IMR-90 (cell line): ENCODE measurements at regions not wholly inside any gene's neighbourhood (a gene's known extent, or its start where the extent isn't known, plus 50 kb on each side); places are given as distances from the start of the nearest gene placed in this dataset.

ENCODE experiments used
- ATAC-seq: fragments of 200-7000 bp; cut with Tn5 transposase; 2 replicates; pipeline ENCODE4 v1.9.1; 2020; ENCODE audit warnings: low read depth, mild to moderate bottlenecking, moderate library complexity
- BruUV-seq: library from RNA; stranded (reverse); fragments of 400-500 nt; replicated peaks from 2 replicates; lab custom pipeline; 2021; lab: Mats Ljungman, UMichigan
- CTCF ChIA-PET: fragments of 300-600 bp; formaldehyde crosslinking; extraction: SDS; loops from one replicate; lab custom pipeline; 2021; ENCODE audit warnings: antibody characterized with exemption; lab: Yijun Ruan, JAX
- POLR2A ChIA-PET: fragments of 300-600 bp; sonication (Branson Sonifier 250); formaldehyde crosslinking; loops from one replicate; lab custom pipeline; 2022; ENCODE audit warnings: antibody characterized with exemption; ENCODE audit not compliant: unreplicated experiment; lab: Charles Lee
- DNase-seq: peaks from one replicate; pipeline ENCODE4 v3.0.0; 2013
- H2AFZ ChIP-seq: replicated peaks from 2 replicates; pipeline ENCODE3; 2013; ENCODE audit warnings: low read length, mild to moderate bottlenecking; ENCODE audit not compliant: poor library complexity
- H2AK5ac ChIP-seq: 2 replicates; pipeline ENCODE4 v1.6.1; 2013; ENCODE audit warnings: low read depth, low read length, inconsistent platforms
- H2AK9ac ChIP-seq: replicated peaks from 2 replicates; pipeline ENCODE3; 2013; ENCODE audit warnings: mild to moderate bottlenecking, low read depth, low read length, moderate library complexity; ENCODE audit not compliant: poor library complexity
- H2BK120ac ChIP-seq: 2 replicates; pipeline ENCODE4 v1.6.1; 2013; ENCODE audit warnings: low read depth, low read length, inconsistent platforms
- H2BK15ac ChIP-seq: 3 replicates; pipeline ENCODE4 v1.6.1; 2013; ENCODE audit warnings: low read depth, low read length, inconsistent platforms
- H2BK20ac ChIP-seq: 2 replicates; pipeline ENCODE4 v1.6.1; 2013; ENCODE audit warnings: low read depth, mild to moderate bottlenecking, inconsistent platforms, low read length, moderate library complexity
- H2BK5ac ChIP-seq: 2 replicates; pipeline ENCODE4 v1.6.1; 2013; ENCODE audit warnings: mild to moderate bottlenecking, low read depth, low read length, inconsistent platforms; ENCODE audit not compliant: poor library complexity, severe bottlenecking
- H3K14ac ChIP-seq: replicated peaks from 2 replicates; pipeline ENCODE4 v1.6.1; 2013; ENCODE audit warnings: low read depth, low read length, inconsistent platforms
- H3K18ac ChIP-seq: 2 replicates; pipeline ENCODE4 v1.6.1; 2013; ENCODE audit warnings: low read depth, low read length, control low read depth
- H3K23ac ChIP-seq: 2 replicates; pipeline ENCODE4 v1.6.1; 2013; ENCODE audit warnings: low read depth, low read length, inconsistent platforms
- H3K27ac ChIP-seq: 2 replicates; pipeline ENCODE4 v1.5.1; 2013; ENCODE audit warnings: mild to moderate bottlenecking, control low read depth, low read length; ENCODE audit not compliant: insufficient read depth
- H3K27me3 ChIP-seq: 2 replicates; pipeline ENCODE4 v1.6.1; 2013; ENCODE audit warnings: low read length; ENCODE audit not compliant: control insufficient read depth, insufficient read depth
- H3K36me3 ChIP-seq: 2 replicates; pipeline ENCODE4 v1.6.1; 2013; ENCODE audit warnings: low read length, mixed read lengths; ENCODE audit not compliant: control insufficient read depth, insufficient read depth
- H3K4ac ChIP-seq: 2 replicates; pipeline ENCODE4 v1.6.1; 2013; ENCODE audit warnings: low read depth, low read length, inconsistent platforms
- H3K4me1 ChIP-seq: 2 replicates; pipeline ENCODE4 v1.6.1; 2013; ENCODE audit warnings: low read length, mixed read lengths; ENCODE audit not compliant: control insufficient read depth, insufficient read depth
- H3K4me2 ChIP-seq: 2 replicates; pipeline ENCODE4 v1.6.1; 2013; ENCODE audit warnings: low read depth, mild to moderate bottlenecking, control low read depth, low read length, moderate library complexity
- H3K4me3 ChIP-seq: 2 replicates; pipeline ENCODE4 v1.5.1; 2013; ENCODE audit warnings: low read depth, mild to moderate bottlenecking, control low read depth, low read length, moderate library complexity; ENCODE audit not compliant: insufficient read depth
- H3K56ac ChIP-seq: 2 replicates; pipeline ENCODE4 v1.6.1; 2013; ENCODE audit warnings: low read length, inconsistent platforms; ENCODE audit not compliant: insufficient read depth; ENCODE audit errors: extremely low read depth
- H3K79me1 ChIP-seq, 2 experiments: 2 replicates each; pipeline ENCODE4 v1.6.1; 2013; ENCODE audit warnings: low read length in 2 of 2, inconsistent platforms in 1 of 2, low read depth in 1 of 2
- H3K9ac ChIP-seq: 2 replicates; pipeline ENCODE4 v1.6.1; 2013; ENCODE audit warnings: low read depth, low read length, control low read depth
- H3K9me1 ChIP-seq: 2 replicates; pipeline ENCODE4 v1.6.1; 2013; ENCODE audit warnings: low read length, inconsistent platforms; ENCODE audit not compliant: insufficient read depth
- H3K9me3 ChIP-seq: 2 replicates; pipeline ENCODE4 v1.6.1; 2013; ENCODE audit warnings: low read length; ENCODE audit not compliant: control insufficient read depth, insufficient read depth
- H4K20me1 ChIP-seq: 2 replicates; pipeline ENCODE4 v1.6.1; 2013; ENCODE audit warnings: low read length, inconsistent platforms; ENCODE audit not compliant: insufficient read depth
- H4K5ac ChIP-seq: 2 replicates; pipeline ENCODE4 v1.6.1; 2013; ENCODE audit warnings: mild to moderate bottlenecking, low read depth, low read length, control low read depth
- H4K8ac ChIP-seq, 2 experiments: 2 replicates each; pipeline ENCODE4 v1.6.1; 2013; ENCODE audit warnings: low read depth in 2 of 2, low read length in 2 of 2, control low read depth in 1 of 2, inconsistent platforms in 1 of 2
- H4K91ac ChIP-seq: 2 replicates; pipeline ENCODE4 v1.6.1; 2013; ENCODE audit warnings: low read depth, low read length, inconsistent platforms; ENCODE audit not compliant: insufficient read depth
- CEBPB ChIP-seq: IDR thresholded peaks from 2 replicates; pipeline ENCODE4 v1.6.1; 2012; ENCODE audit warnings: low read depth, low read length, improper control_type of control experiment
- SMC3 ChIP-seq: fragments of 150-350 bp; IDR thresholded peaks from 2 replicates; pipeline ENCODE4 v1.6.1; 2016; ENCODE audit warnings: low read depth, mild to moderate bottlenecking, antibody characterized with exemption, low read length, moderate library complexity
- WGBS, 2 experiments: methylation state at CpG; one replicate each; pipeline versions ENCODE4 v1.1.5 to v1.1.7; 2013; ENCODE audit warnings: missing lambda C conversion rate in 2 of 2; ENCODE audit not compliant: insufficient read length in 1 of 2; ENCODE audit errors: extremely low coverage in 2 of 2; 5-methylcytosine and 5-hydroxymethylcytosine counted together
- dilution Hi-C: fragments of 300-500 bp; cut with HindIII; formaldehyde crosslinking; loops from one replicate; pipeline ENCODE4 v1.14.3; 2018; ENCODE audit warnings: low sequenced_read_pairs; ENCODE audit not compliant: unreplicated experiment
- in situ Hi-C: fragments of 300-500 bp; cut with MboI; formaldehyde crosslinking; loops from 3 replicates; pipeline ENCODE4 v1.14.3; 2019; ENCODE audit warnings: low sequenced_read_pairs, inconsistent platforms, mixed read lengths
- intact Hi-C: fragments of 100-400 bp; cut with micrococcal nuclease; formaldehyde crosslinking; loops from 2 replicates; pipeline ENCODE4 v1.10.0; 2022

GRCh38 chr12:105820429-105821125 lies 318.2 kb downstream of the NUAK1 start:
- Histone ChIP-seq H3K9me3 (no peaks in the 10 kb centered on the region), H2AK9ac (no peak overlapping the region), H4K91ac (no peak overlapping the region), H3K4ac (no peak overlapping the region), H3K27me3 (peaks cover 6% of the 10 kb centered on the region), H2AFZ (no peak overlapping the region), H4K5ac (no peak overlapping the region), H3K4me1 (peaks cover 5% of the 10 kb centered on the region; the same call in 1 of the 2 replicates), H3K4me3 (no peak overlapping the region), H3K56ac (no peak overlapping the region), H4K20me1 (no peaks in the 10 kb centered on the region), H3K4me2 (no peak overlapping the region), H3K27ac (no peak overlapping the region), H3K14ac (no peak overlapping the region), H4K8ac (no peak overlapping the region), H3K9ac (no peak overlapping the region), H3K18ac (no peak overlapping the region), H2BK20ac (no peak overlapping the region), H2AK5ac (no peak overlapping the region), H3K36me3 (no peaks in the 10 kb centered on the region), H3K79me1 (no peaks in the 10 kb centered on the region), H3K9me1 (no peaks in the 10 kb centered on the region), H2BK5ac (no peak overlapping the region), H2BK120ac (no peak overlapping the region), H2BK15ac (no peak overlapping the region), H3K23ac (no peak overlapping the region)
- in situ Hi-C loops (no loop called here), intact Hi-C loops (no loop called here), dilution Hi-C loops (no loop called here)
- no peak for TF ChIP-seq SMC3
- peak; percentile 86 for TF ChIP-seq CEBPB
- ATAC-seq, result no peak
- ChIA-PET CTCF (no interaction called here), POLR2A (no interaction called here)
- no TSS peak for BruUV-seq
- WGBS, 2 experiments, result 59% methylated on average over 2 of the region's 5 CpGs; no CpG with 5 or more reads in 1 of the 2 experiments
- peak; percentile 22 for DNase-seq
